Keratinocyte (primary cell): ENCODE measurements at regions not wholly inside any gene's neighbourhood (a gene's known extent, or its start where the extent isn't known, plus 50 kb on each side); places are given as distances from the start of the nearest gene placed in this dataset.

Source experiments
- EZH2 ChIP-seq: IDR thresholded peaks from one replicate; pipeline ENCODE4 v1.6.1; 2012; ENCODE audit warnings: inconsistent platforms, mild to moderate bottlenecking, low read length, moderate library complexity
- TF ChIP-seq, protein P1 (sequence below), 3 experiments: IDR thresholded peaks in 1 of 3; conservative IDR thresholded peaks in 1 of 3; optimal IDR thresholded peaks in 1 of 3; 2 replicates in 2 of 3; 3 replicates in 1 of 3; pipeline versions ENCODE3 to v1.5.1; 2011; ENCODE audit warnings: low read length in 3 of 3, mild to moderate bottlenecking in 3 of 3, moderate library complexity in 2 of 3, control low read depth in 1 of 3, inconsistent platforms in 1 of 3; ENCODE audit not compliant: insufficient read depth in 2 of 3; ENCODE audit errors: extremely low read depth in 1 of 3

GRCh38 chr1:157262891-157263290 is 124.7 kb upstream of the ETV3 start:
- TF ChIP-seq, protein P1, sequence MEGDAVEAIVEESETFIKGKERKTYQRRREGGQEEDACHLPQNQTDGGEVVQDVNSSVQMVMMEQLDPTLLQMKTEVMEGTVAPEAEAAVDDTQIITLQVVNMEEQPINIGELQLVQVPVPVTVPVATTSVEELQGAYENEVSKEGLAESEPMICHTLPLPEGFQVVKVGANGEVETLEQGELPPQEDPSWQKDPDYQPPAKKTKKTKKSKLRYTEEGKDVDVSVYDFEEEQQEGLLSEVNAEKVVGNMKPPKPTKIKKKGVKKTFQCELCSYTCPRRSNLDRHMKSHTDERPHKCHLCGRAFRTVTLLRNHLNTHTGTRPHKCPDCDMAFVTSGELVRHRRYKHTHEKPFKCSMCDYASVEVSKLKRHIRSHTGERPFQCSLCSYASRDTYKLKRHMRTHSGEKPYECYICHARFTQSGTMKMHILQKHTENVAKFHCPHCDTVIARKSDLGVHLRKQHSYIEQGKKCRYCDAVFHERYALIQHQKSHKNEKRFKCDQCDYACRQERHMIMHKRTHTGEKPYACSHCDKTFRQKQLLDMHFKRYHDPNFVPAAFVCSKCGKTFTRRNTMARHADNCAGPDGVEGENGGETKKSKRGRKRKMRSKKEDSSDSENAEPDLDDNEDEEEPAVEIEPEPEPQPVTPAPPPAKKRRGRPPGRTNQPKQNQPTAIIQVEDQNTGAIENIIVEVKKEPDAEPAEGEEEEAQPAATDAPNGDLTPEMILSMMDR (optimal IDR thresholded peaks at IDR 0.05 in 1 of 3, IDR thresholded peaks at IDR 0.05 in 1 of 3, conservative IDR thresholded peaks at IDR 0.05 in 1 of 3; ENCODE audit: extremely low read depth in 1 of 3, insufficient read depth in 2 of 3, low read length in 3 of 3), result no peak
- no peak for TF ChIP-seq EZH2
